Endothelial cell (in vitro differentiated cells): ENCODE measurements at regions not wholly inside any gene's neighbourhood (a gene's known extent, or its start where the extent isn't known, plus 50 kb on each side); places are given as distances from the start of the nearest gene placed in this dataset.

ENCODE experiments used
- DNase-seq: peaks from one replicate; pipeline ENCODE4 v3.0.0; 2021; ENCODE audit warnings: low spot score
- H3K27ac Mint-ChIP-seq: one replicate; pipeline ENCODE4 v1.8.0; 2021; ENCODE audit warnings: mixed read lengths, inconsistent platforms; ENCODE audit not compliant: unreplicated experiment
- H3K27me3 Mint-ChIP-seq: one replicate; pipeline ENCODE4 v1.8.0; 2021; ENCODE audit warnings: mild to moderate bottlenecking, moderate library complexity, mixed read lengths, inconsistent platforms; ENCODE audit not compliant: unreplicated experiment
- H3K36me3 Mint-ChIP-seq: one replicate; pipeline ENCODE4 v1.8.0; 2021; ENCODE audit warnings: mild to moderate bottlenecking, low read depth, mixed read lengths, inconsistent platforms; ENCODE audit not compliant: unreplicated experiment
- H3K4me1 Mint-ChIP-seq: one replicate; pipeline ENCODE4 v1.8.0; 2021; ENCODE audit warnings: mild to moderate bottlenecking, mixed read lengths, inconsistent platforms; ENCODE audit not compliant: unreplicated experiment
- H3K4me3 Mint-ChIP-seq: one replicate; pipeline ENCODE4 v1.8.0; 2021; ENCODE audit warnings: mild to moderate bottlenecking, mixed read lengths, inconsistent platforms; ENCODE audit not compliant: unreplicated experiment
- H3K9me3 Mint-ChIP-seq: one replicate; pipeline ENCODE4 v1.8.0; 2021; ENCODE audit warnings: mixed read lengths, inconsistent platforms; ENCODE audit not compliant: unreplicated experiment
- CTCF ChIP-seq: fragments of 200-600 bp; sonication (generic); IDR thresholded peaks from one replicate; pipeline ENCODE4 v1.5.0; 2021; ENCODE audit warnings: antibody characterized with exemption; ENCODE audit not compliant: unreplicated experiment

- TF ChIP-seq CTCF, result no peak
- no peak overlapping the region for H3K27ac Mint-ChIP-seq
- H3K27me3 Mint-ChIP-seq, result peaks cover 2% of the 10 kb centered on the region
- H3K4me3 Mint-ChIP-seq, result no peak overlapping the region
- no peaks in the 10 kb centered on the region for H3K36me3 Mint-ChIP-seq
- no peak for DNase-seq
- no peaks in the 10 kb centered on the region for H3K4me1 Mint-ChIP-seq
- H3K9me3 Mint-ChIP-seq, result no peaks in the 10 kb centered on the region
Measured at GRCh38 chr9:88697764-88698432, 162.9 kb downstream of the NXNL2 start.

GRCh38 chr9:88702985-88703384, 168.0 kb downstream of the NXNL2 start:
- no peak for TF ChIP-seq CTCF
- Mint-ChIP-seq H3K9me3 (no peaks in the 10 kb centered on the region), H3K4me1 (no peaks in the 10 kb centered on the region), H3K36me3 (no peaks in the 10 kb centered on the region), H3K27ac (no peak overlapping the region), H3K27me3 (no peaks in the 10 kb centered on the region), H3K4me3 (no peak overlapping the region)
- no peak for DNase-seq

GRCh38 chr9:88706193-88707113, 171.5 kb downstream of the NXNL2 start:
- H3K27me3 Mint-ChIP-seq, result no peaks in the 10 kb centered on the region
- H3K36me3 Mint-ChIP-seq, result no peaks in the 10 kb centered on the region
- H3K9me3 Mint-ChIP-seq, result no peaks in the 10 kb centered on the region
- DNase-seq, result no peak
- no peak for TF ChIP-seq CTCF
- no peak overlapping the region for H3K4me3 Mint-ChIP-seq
- no peaks in the 10 kb centered on the region for H3K4me1 Mint-ChIP-seq
- H3K27ac Mint-ChIP-seq, result no peak overlapping the region

GRCh38 chr9:88710449-88710848, 175.5 kb downstream of the NXNL2 start:
- no peak for TF ChIP-seq CTCF
- no peaks in the 10 kb centered on the region for H3K27me3 Mint-ChIP-seq
- H3K4me1 Mint-ChIP-seq, result peaks cover 5% of the 10 kb centered on the region

GRCh38 chr9:88711719-88712118, 176.7 kb downstream of the NXNL2 start:
- no peak for DNase-seq
- Mint-ChIP-seq H3K4me1 (peaks cover 5% of the 10 kb centered on the region), H3K4me3 (no peak overlapping the region), H3K27ac (no peak overlapping the region), H3K36me3 (no peaks in the 10 kb centered on the region), H3K27me3 (no peaks in the 10 kb centered on the region), H3K9me3 (no peaks in the 10 kb centered on the region)
- no peak for TF ChIP-seq CTCF

More at GRCh38 chr9:88710449-88710848, 175.5 kb downstream of the NXNL2 start:
- H3K4me3 Mint-ChIP-seq, result no peak overlapping the region
- H3K27ac Mint-ChIP-seq, result no peak overlapping the region
- no peak for DNase-seq
- H3K9me3 Mint-ChIP-seq, result no peaks in the 10 kb centered on the region
- H3K36me3 Mint-ChIP-seq, result no peaks in the 10 kb centered on the region
